Trophoblast cell (in vitro differentiated cells and primary cell): ENCODE measurements at regions not wholly inside any gene's neighbourhood (a gene's known extent, or its start where the extent isn't known, plus 50 kb on each side); places are given as distances from the start of the nearest gene placed in this dataset.

Experiments
- DNase-seq, 2 donors: peaks; one replicate each; pipeline ENCODE4 v3.0.0-alpha.2; 2016
- H2AFZ ChIP-seq: 2 replicates; pipeline ENCODE4 v1.6.1; 2013; ENCODE audit warnings: low read length, moderate library complexity, mild to moderate bottlenecking; ENCODE audit not compliant: insufficient read depth, poor library complexity
- H2AK5ac ChIP-seq: 2 replicates; pipeline ENCODE4 v1.6.1; 2013; ENCODE audit warnings: mild to moderate bottlenecking, low read length
- H2BK120ac ChIP-seq: 2 replicates; pipeline ENCODE4 v1.6.1; 2013; ENCODE audit warnings: low read length, mild to moderate bottlenecking, moderate library complexity; ENCODE audit not compliant: insufficient read depth, poor library complexity
- H2BK12ac ChIP-seq: 2 replicates; pipeline ENCODE4 v1.6.1; 2013; ENCODE audit warnings: mild to moderate bottlenecking, low read length, moderate library complexity
- H2BK5ac ChIP-seq: 2 replicates; pipeline ENCODE4 v1.6.1; 2013; ENCODE audit warnings: low read length, low read depth, moderate library complexity, mild to moderate bottlenecking; ENCODE audit not compliant: poor library complexity
- H3K14ac ChIP-seq: 2 replicates; pipeline ENCODE4 v1.6.1; 2013; ENCODE audit warnings: mild to moderate bottlenecking, low read length
- H3K18ac ChIP-seq: 2 replicates; pipeline ENCODE4 v1.6.1; 2013; ENCODE audit warnings: mild to moderate bottlenecking, low read length
- H3K23ac ChIP-seq: 2 replicates; pipeline ENCODE4 v1.6.1; 2013; ENCODE audit warnings: low read length
- H3K27ac ChIP-seq: 2 replicates; pipeline ENCODE4 v1.5.1; 2013; ENCODE audit warnings: low read depth, mild to moderate bottlenecking, inconsistent platforms, low read length, moderate library complexity
- H3K27me3 ChIP-seq: 2 replicates; pipeline ENCODE4 v1.6.1; 2013; ENCODE audit warnings: inconsistent platforms, mild to moderate bottlenecking, low read length, moderate library complexity; ENCODE audit not compliant: insufficient read depth
- H3K36me3 ChIP-seq, 2 experiments: 1 replicate in 1 of 2; 2 replicates in 1 of 2; pipeline ENCODE4 v1.6.1; 2013; ENCODE audit warnings: low read length in 2 of 2, mild to moderate bottlenecking in 2 of 2, moderate library complexity in 1 of 2; ENCODE audit not compliant: insufficient read depth in 2 of 2, control insufficient read depth in 1 of 2
- H3K4ac ChIP-seq: 2 replicates; pipeline ENCODE4 v1.6.1; 2013; ENCODE audit warnings: low read depth, mild to moderate bottlenecking, low read length, moderate library complexity
- H3K4me1 ChIP-seq, 2 experiments: 1 replicate in 1 of 2; 2 replicates in 1 of 2; pipeline ENCODE4 v1.6.1; 2013; ENCODE audit warnings: low read length in 2 of 2, mild to moderate bottlenecking in 2 of 2, moderate library complexity in 1 of 2; ENCODE audit not compliant: insufficient read depth in 2 of 2, control insufficient read depth in 1 of 2
- H3K4me2 ChIP-seq: 2 replicates; pipeline ENCODE4 v1.6.1; 2013; ENCODE audit warnings: inconsistent platforms, mild to moderate bottlenecking, low read length, moderate library complexity
- H3K4me3 ChIP-seq: 2 replicates; pipeline ENCODE4 v1.5.1; 2013; ENCODE audit warnings: mild to moderate bottlenecking, low read depth, low read length, inconsistent platforms
- H3K79me1 ChIP-seq: one replicate; pipeline ENCODE4 v1.6.1; 2013; ENCODE audit warnings: low read length
- H3K79me2 ChIP-seq: 2 replicates; pipeline ENCODE4 v1.6.1; 2013; ENCODE audit warnings: low read length, mild to moderate bottlenecking; ENCODE audit not compliant: control insufficient read depth, insufficient read depth, poor library complexity
- H3K9ac ChIP-seq: 2 replicates; pipeline ENCODE4 v1.6.1; 2013; ENCODE audit warnings: mild to moderate bottlenecking, low read length
- H3K9me3 ChIP-seq: 2 replicates; pipeline ENCODE4 v1.6.1; 2013; ENCODE audit warnings: low read depth, mild to moderate bottlenecking, control low read depth, inconsistent platforms, low read length; ENCODE audit not compliant: insufficient read depth
- H4K12ac ChIP-seq: 2 replicates; pipeline ENCODE4 v1.6.1; 2013; ENCODE audit warnings: low read depth, mild to moderate bottlenecking, low read length, moderate library complexity
- H4K8ac ChIP-seq: 2 replicates; pipeline ENCODE4 v1.6.1; 2013; ENCODE audit warnings: low read depth, mild to moderate bottlenecking, low read length, moderate library complexity
- H4K91ac ChIP-seq: one replicate; pipeline ENCODE4 v1.6.1; 2013; ENCODE audit warnings: low read depth, mild to moderate bottlenecking, low read length, moderate library complexity
- WGBS: extraction: QIAGEN DNeasy Blood & Tissue Kit; methylation state at CpG from one replicate; pipeline ENCODE4 v1.1.7; 2013; ENCODE audit warnings: missing lambda C conversion rate; ENCODE audit not compliant: insufficient read length, insufficient coverage; ENCODE audit errors: extremely low coverage; 5-methylcytosine and 5-hydroxymethylcytosine counted together

DNA sequence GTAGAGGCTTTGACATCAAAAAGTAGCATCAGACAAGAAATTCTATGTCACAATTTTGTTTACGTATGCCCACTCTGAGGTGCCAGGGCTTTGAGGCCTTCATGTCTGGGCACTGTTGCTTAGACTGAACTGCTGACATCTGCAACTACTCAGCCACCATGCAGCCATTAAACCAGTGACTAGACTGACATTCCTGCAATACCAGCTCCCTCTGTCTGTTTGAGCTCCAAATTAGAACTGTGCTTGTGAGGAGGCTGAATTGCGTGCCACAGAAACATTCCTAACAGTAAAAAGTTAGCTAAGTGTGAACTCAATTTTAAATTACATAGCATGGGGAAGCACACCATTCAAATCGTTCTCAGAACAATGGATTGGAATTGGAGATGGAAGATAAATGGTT, 163.2 kb downstream of the INSIG2 start:
- Histone ChIP-seq H3K79me1 (no peaks in the 10 kb centered on the region), H3K4me2 (no peak overlapping the region), H2AFZ (no peak overlapping the region), H3K79me2 (no peaks in the 10 kb centered on the region), H3K9me3 (peaks cover 2% of the 10 kb centered on the region), H3K36me3 (no peaks in the 10 kb centered on the region), H3K9ac (no peak overlapping the region), H3K4ac (no peak overlapping the region), H3K27me3 (no peaks in the 10 kb centered on the region), H3K18ac (no peak overlapping the region), H3K27ac (no peak overlapping the region), H4K91ac (no peak overlapping the region), H4K8ac (no peak overlapping the region), H3K14ac (no peak overlapping the region), H2BK12ac (no peak overlapping the region), H2AK5ac (no peak overlapping the region), H2BK120ac (no peak overlapping the region), H4K12ac (no peak overlapping the region), H2BK5ac (no peak overlapping the region), H3K4me3 (no peak overlapping the region), H3K4me1 (peaks cover 2 to 11% of the 10 kb centered on the region in 2 experiments), H3K23ac (no peak overlapping the region)
- DNase-seq, result peak; percentile 14 to 58
- WGBS, result no CpG with 5 or more reads among the region's 3 CpGs

DNA sequence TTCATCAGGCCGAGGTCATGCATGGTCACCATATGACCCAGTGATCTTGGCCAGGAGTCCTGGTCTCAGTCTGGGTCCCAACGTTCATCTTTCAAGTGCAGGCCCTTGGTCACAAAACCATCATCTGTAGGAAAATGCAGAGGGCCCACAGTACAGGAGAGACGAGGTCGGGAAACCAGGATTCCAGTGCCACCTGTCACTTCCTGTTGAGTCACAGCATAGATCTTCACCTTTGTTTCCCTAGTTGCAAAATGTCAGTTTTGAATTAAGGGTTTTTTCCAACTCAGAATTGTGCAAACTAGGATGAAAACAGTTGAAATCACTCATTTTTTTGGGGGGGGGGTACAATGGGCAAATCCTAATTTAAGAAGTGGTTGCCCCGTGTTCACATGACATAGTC, 162.2 kb downstream of the INSIG2 start:
- Histone ChIP-seq H3K27ac (no peak overlapping the region), H3K9ac (no peak overlapping the region), H4K8ac (no peak overlapping the region), H3K9me3 (peaks cover 2% of the 10 kb centered on the region), H3K4me1 (peaks cover 2 to 11% of the 10 kb centered on the region in 2 experiments), H2BK12ac (no peak overlapping the region), H2BK120ac (no peak overlapping the region), H4K12ac (no peak overlapping the region), H3K27me3 (no peaks in the 10 kb centered on the region), H3K4me3 (no peak overlapping the region), H3K36me3 (no peaks in the 10 kb centered on the region), H3K18ac (no peak overlapping the region), H2AK5ac (no peak overlapping the region), H3K23ac (no peak overlapping the region), H3K4me2 (no peak overlapping the region), H2BK5ac (no peak overlapping the region), H4K91ac (no peak overlapping the region), H3K79me1 (no peaks in the 10 kb centered on the region), H3K79me2 (no peaks in the 10 kb centered on the region), H3K4ac (no peak overlapping the region), H2AFZ (no peak overlapping the region), H3K14ac (no peak overlapping the region)
- peak; percentile 12 to 35 for DNase-seq
- no CpG with 5 or more reads among the region's 5 CpGs for WGBS

- Histone ChIP-seq H3K9ac (no peak overlapping the region), H2BK12ac (no peak overlapping the region), H3K4me2 (no peak overlapping the region), H3K18ac (no peak overlapping the region), H3K4ac (no peak overlapping the region), H3K4me1 (peaks cover 2 to 11% of the 10 kb centered on the region in 2 experiments), H3K4me3 (no peak overlapping the region), H3K36me3 (no peaks in the 10 kb centered on the region), H3K23ac (no peak overlapping the region), H3K79me1 (no peaks in the 10 kb centered on the region), H3K27ac (no peak overlapping the region), H3K27me3 (no peaks in the 10 kb centered on the region), H2AK5ac (no peak overlapping the region), H3K14ac (no peak overlapping the region), H2BK120ac (no peak overlapping the region), H4K91ac (no peak overlapping the region), H2BK5ac (no peak overlapping the region), H2AFZ (no peak overlapping the region), H3K79me2 (no peaks in the 10 kb centered on the region), H4K8ac (no peak overlapping the region), H3K9me3 (peaks cover 2% of the 10 kb centered on the region), H4K12ac (no peak overlapping the region)
- WGBS, result no CpG with 5 or more reads among the region's 4 CpGs
- DNase-seq, result no peak
Measured at GRCh38 chr2:118250001-118250400, 161.7 kb downstream of the INSIG2 start.

GRCh38 chr2:118249531-118249930, 161.3 kb downstream of the INSIG2 start:
- no peak overlapping the region for H3K14ac ChIP-seq
- H3K79me2 ChIP-seq, result no peaks in the 10 kb centered on the region
- H3K18ac ChIP-seq, result no peak overlapping the region
- H2BK5ac ChIP-seq, result no peak overlapping the region
- peak in 1 of 2 donors; percentile 9 for DNase-seq
- no peak overlapping the region for H3K9ac ChIP-seq
- no peaks in the 10 kb centered on the region for H3K27me3 ChIP-seq
- H4K8ac ChIP-seq, result no peak overlapping the region
- no peaks in the 10 kb centered on the region for H3K36me3 ChIP-seq
- H3K9me3 ChIP-seq, result peaks cover 2% of the 10 kb centered on the region
- H3K4ac ChIP-seq, result no peak overlapping the region
- H3K23ac ChIP-seq, result no peak overlapping the region
- WGBS, result no CpG with 5 or more reads among the region's 6 CpGs
- H2AK5ac ChIP-seq, result no peak overlapping the region
- no peak overlapping the region for H3K4me2 ChIP-seq
- H4K91ac ChIP-seq, result no peak overlapping the region
- no peak overlapping the region for H2BK12ac ChIP-seq
- H3K4me1 ChIP-seq, result peaks cover 2 to 11% of the 10 kb centered on the region in 2 experiments
- no peak overlapping the region for H4K12ac ChIP-seq
- H3K27ac ChIP-seq, result no peak overlapping the region
- no peak overlapping the region for H3K4me3 ChIP-seq
- H2BK120ac ChIP-seq, result no peak overlapping the region
- no peak overlapping the region for H2AFZ ChIP-seq
- no peaks in the 10 kb centered on the region for H3K79me1 ChIP-seq
